A549 (cell line): ENCODE measurements at regions not wholly inside any gene's neighbourhood (a gene's known extent, or its start where the extent isn't known, plus 50 kb on each side); places are given as distances from the start of the nearest gene placed in this dataset.

Source experiments
- BCL3 ChIP-seq: fragments of >200 bp; sonication (Bioruptor Twin); formaldehyde crosslinking; IDR thresholded peaks from 3 replicates; pipeline ENCODE4 v1.6.1; 2016
- CTCF ChIP-seq: fragments of >200 bp; sonication (Bioruptor Twin); formaldehyde crosslinking; IDR thresholded peaks from 3 replicates; pipeline ENCODE4 v1.5.1; 2016
- EP300 ChIP-seq, 2 experiments: fragments of >200 bp; sonication (Bioruptor Twin); formaldehyde crosslinking; IDR thresholded peaks; 2 replicates in 1 of 2; 3 replicates in 1 of 2; pipeline ENCODE4 v1.6.1; 2016 to 2017
- ESRRA ChIP-seq: fragments of 150-350 bp; IDR thresholded peaks from 2 replicates; pipeline ENCODE4 v1.6.1; 2014; ENCODE audit warnings: mild to moderate bottlenecking, low read length, borderline replicate concordance
- JUNB ChIP-seq: fragments of >200 bp; sonication (Bioruptor Twin); formaldehyde crosslinking; IDR thresholded peaks from 2 replicates; pipeline ENCODE4 v1.6.1; 2016
- MAX ChIP-seq: IDR thresholded peaks from 2 replicates; pipeline ENCODE4 v1.6.1; 2012
- POLR2A ChIP-seq: IDR thresholded peaks from 2 replicates; pipeline ENCODE4 v1.6.1; 2012; ENCODE audit warnings: mild to moderate bottlenecking, low read length
- REST ChIP-seq: fragments of 200-600 bp; sonication (generic); IDR thresholded peaks from 2 replicates; pipeline ENCODE4 v1.6.1; 2016; ENCODE audit warnings: antibody characterized with exemption, mild to moderate bottlenecking, moderate library complexity
- RFX5 ChIP-seq: fragments of 450-650 bp; IDR thresholded peaks from 2 replicates; pipeline ENCODE4 v1.7.1; 2014; ENCODE audit warnings: antibody characterized with exemption, mild to moderate bottlenecking, moderate library complexity
- SMC3 ChIP-seq: fragments of >200 bp; sonication (Bioruptor Twin); formaldehyde crosslinking; IDR thresholded peaks from 3 replicates; pipeline ENCODE4 v1.6.1; 2018; ENCODE audit warnings: inconsistent platforms

- TF ChIP-seq BCL3 (no peak), SMC3 (no peak), CTCF (no peak), REST (no peak), POLR2A (no peak), RFX5 (no peak), JUNB (no peak), ESRRA (no peak), MAX (no peak), EP300 (IDR thresholded peaks at IDR 0.05) (no peak)
Observed at GRCh38 chr1:65722461-65722860, 70.2 kb upstream of the PDE4B start.
